SK-N-MC (cell line): ENCODE measurements at regions not wholly inside any gene's neighbourhood (a gene's known extent, or its start where the extent isn't known, plus 50 kb on each side); places are given as distances from the start of the nearest gene placed in this dataset.

Source experiments
- DNase-seq: peaks from one replicate; pipeline ENCODE4 v3.0.0-alpha.2; 2011; ENCODE audit warnings: low read depth, low spot score
- H3K27ac ChIP-seq: fragments of 200-600 bp; sonication (generic); 2 replicates; pipeline ENCODE4 v1.5.1; 2016; ENCODE audit warnings: mixed run types
- H3K36me3 ChIP-seq: fragments of 200-600 bp; sonication (generic); 2 replicates; pipeline ENCODE4 v1.6.1; 2017; ENCODE audit warnings: antibody characterized with exemption, low read length, mixed read lengths; ENCODE audit not compliant: insufficient read depth
- H3K4me3 ChIP-seq: fragments of 200-600 bp; sonication (generic); 2 replicates; pipeline ENCODE4 v1.5.1; 2016
- H3K9ac ChIP-seq: fragments of 200-600 bp; sonication (generic); 2 replicates; pipeline ENCODE4 v1.8.0; 2017; ENCODE audit warnings: mixed run types, mixed read lengths; ENCODE audit not compliant: insufficient read length
- H3K9me3 ChIP-seq: fragments of 200-600 bp; sonication (generic); 2 replicates; pipeline ENCODE4 v1.6.1; 2017; ENCODE audit warnings: low read depth, mild to moderate bottlenecking, antibody characterized with exemption, low read length, moderate library complexity, mixed read lengths
- EZH2 ChIP-seq: fragments of 200-600 bp; sonication (generic); IDR thresholded peaks from one replicate; pipeline ENCODE4 v1.6.1; 2017; ENCODE audit warnings: antibody characterized with exemption
- FOXP2 ChIP-seq: optimal IDR thresholded peaks from 2 replicates; pipeline ENCODE3; 2011; ENCODE audit warnings: mild to moderate bottlenecking, moderate library complexity; ENCODE audit not compliant: insufficient read depth; ENCODE audit errors: extremely low read length, control extremely low read depth
- POLR2AphosphoS5 ChIP-seq: IDR thresholded peaks from 2 replicates; pipeline ENCODE4 v1.6.1; 2012; ENCODE audit warnings: mild to moderate bottlenecking, low read depth, low read length, borderline replicate concordance

DNA sequence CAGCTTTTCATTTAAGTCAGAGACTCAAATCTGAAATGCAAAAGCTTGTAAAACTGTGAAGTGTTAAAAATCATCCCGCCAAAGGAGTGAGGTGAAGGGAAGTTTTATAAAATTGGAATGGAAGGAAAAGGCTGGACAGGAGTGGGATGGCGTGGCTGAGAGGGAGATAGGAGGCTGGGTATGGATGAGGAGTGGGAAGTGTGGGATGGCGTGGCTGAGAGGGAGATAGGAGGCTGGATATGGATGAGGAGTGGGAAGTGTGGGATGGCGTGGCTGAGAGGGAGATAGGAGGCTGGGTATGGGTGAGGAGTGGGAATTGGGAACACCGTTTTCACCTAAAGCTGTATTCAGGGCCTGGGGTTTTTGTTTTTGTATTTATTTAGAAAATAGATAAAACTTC lies 59.4 kb upstream of the NKX2-2 start:
- no peak overlapping the region for H3K4me3 ChIP-seq
- no peaks in the 10 kb centered on the region for H3K9me3 ChIP-seq
- DNase-seq, result no peak
- peak overlapping the region; percentile 99 for H3K27ac ChIP-seq
- TF ChIP-seq FOXP2 (no peak), EZH2 (no peak), POLR2AphosphoS5 (no peak)
- peak overlapping the region; percentile 39 for H3K9ac ChIP-seq
- no peaks in the 10 kb centered on the region for H3K36me3 ChIP-seq

DNA sequence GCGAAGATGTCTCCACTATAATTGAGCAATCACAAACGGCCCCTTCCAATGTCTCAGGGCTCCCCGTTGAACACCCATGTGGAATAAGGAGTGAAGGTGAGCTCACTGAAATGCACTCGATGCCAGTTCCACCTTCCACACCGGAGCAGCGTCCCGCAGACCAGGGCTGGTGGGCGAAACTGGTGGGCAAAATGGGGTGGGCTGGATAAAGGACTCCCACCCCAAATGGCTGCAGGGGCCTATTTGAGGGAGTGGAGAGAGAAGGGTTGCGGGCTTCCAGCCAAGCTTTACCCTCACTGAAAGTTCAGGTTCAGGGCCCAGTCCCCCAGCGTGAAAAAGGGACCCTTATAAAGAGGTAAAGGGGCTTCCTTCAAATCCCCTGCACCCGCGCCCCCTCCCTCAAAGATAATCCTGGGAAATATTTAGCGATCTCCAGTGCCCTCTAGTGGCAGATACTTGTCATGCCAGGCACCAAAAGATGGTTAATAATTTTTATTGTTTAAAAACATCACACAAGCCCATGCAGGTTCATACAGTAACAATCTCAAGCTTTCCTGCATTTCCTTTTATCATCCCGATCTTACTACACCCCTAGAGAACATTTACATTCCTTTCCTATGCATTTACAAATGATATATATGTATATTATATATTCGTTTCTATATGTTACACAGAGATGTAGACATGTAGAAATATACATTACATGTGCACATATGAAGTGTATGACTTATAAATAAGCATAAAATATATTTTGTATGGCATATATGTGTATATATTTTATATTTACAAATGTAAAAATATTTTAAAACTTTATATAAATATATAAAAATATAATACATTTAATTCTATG lies 58.2 kb upstream of the NKX2-2 start:
- H3K27ac ChIP-seq, result peak overlapping the region; percentile 65; the same call in 1 of the 2 replicates
- H3K4me3 ChIP-seq, result no peak overlapping the region
- H3K9ac ChIP-seq, result peak overlapping the region; percentile 34
- no peak for DNase-seq
- no peaks in the 10 kb centered on the region; the same call in 1 of the 2 replicates for H3K9me3 ChIP-seq
- no peak for TF ChIP-seq EZH2
- no peak for TF ChIP-seq FOXP2
- no peak for TF ChIP-seq POLR2AphosphoS5
- no peaks in the 10 kb centered on the region for H3K36me3 ChIP-seq

DNA sequence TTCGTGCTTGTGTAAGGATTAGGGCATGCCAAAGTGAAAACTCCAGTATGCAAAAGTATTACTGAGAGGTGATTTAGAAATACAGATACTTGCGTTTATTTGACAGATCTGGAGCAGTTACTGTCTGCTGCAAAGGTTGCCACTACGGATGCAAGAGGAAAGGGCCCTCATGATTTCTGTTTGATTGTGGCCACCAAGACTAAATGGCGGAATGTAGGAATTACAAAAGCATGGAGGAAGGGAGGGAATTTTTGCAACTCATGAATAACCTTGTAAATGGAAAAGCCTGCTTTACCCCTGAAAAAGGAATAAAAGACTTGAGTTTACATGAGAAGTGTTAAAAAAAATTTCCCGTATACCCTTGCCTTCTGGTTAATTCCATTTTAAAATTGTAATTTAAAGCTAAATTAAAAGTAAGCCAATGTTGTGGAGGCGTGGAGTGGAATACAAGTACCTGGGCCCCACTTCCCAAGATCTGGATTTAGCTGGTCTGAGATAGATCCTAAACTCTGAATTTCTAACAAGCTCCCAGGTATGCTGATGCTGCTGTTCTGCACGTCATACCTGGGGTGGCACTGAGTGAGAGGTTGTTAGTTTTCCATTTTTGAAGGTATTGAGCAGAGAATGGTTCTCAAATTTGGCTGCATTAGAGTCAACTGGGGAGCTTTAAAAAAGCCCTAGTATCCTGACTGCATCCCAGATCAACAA lies 56.6 kb upstream of the NKX2-2 start:
- Histone ChIP-seq H3K36me3 (no peaks in the 10 kb centered on the region), H3K4me3 (no peak overlapping the region), H3K27ac (peak overlapping the region; percentile 65; the same call in 1 of the 2 replicates), H3K9ac (no peak overlapping the region), H3K9me3 (peaks cover 4% of the 10 kb centered on the region; the same call in 1 of the 2 replicates)
- TF ChIP-seq POLR2AphosphoS5 (no peak), EZH2 (no peak), FOXP2 (no peak)
- DNase-seq, result no peak

DNA sequence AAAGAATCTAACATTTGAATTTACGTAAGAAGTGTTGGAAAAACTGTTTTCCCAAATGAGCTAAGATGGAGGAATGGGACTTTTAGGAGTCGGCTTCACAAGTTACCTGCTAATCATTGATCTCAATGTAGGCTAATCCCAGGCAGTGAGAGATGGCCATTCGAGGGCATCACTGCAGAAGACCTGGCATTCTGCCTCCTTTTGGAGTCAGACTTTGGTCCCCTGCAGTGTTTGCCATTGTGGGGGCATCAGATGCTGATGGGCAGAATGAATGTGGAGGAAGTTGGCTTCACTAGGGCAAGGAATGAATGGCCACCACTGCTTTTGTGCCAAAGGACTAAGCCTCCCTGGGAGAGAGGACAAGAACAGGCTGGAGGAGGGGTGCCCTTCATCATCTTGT lies 55.7 kb upstream of the NKX2-2 start:
- Histone ChIP-seq H3K9ac (no peak overlapping the region), H3K9me3 (peaks cover 4% of the 10 kb centered on the region; the same call in 1 of the 2 replicates), H3K27ac (no peak overlapping the region), H3K4me3 (no peak overlapping the region), H3K36me3 (no peaks in the 10 kb centered on the region)
- no peak for DNase-seq
- TF ChIP-seq EZH2 (no peak), FOXP2 (no peak), POLR2AphosphoS5 (no peak)

- no peak overlapping the region for H3K27ac ChIP-seq
Observed at GRCh38 chr20:21564127-21564773, 50.4 kb upstream of the NKX2-2 start.

More at GRCh38 chr20:21564127-21564773, 50.4 kb upstream of the NKX2-2 start:
- no peak for DNase-seq
- no peak overlapping the region for H3K4me3 ChIP-seq
- H3K36me3 ChIP-seq, result no peaks in the 10 kb centered on the region
- peaks cover 6% of the 10 kb centered on the region; the same call in 1 of the 2 replicates for H3K9me3 ChIP-seq
- H3K9ac ChIP-seq, result no peak overlapping the region
- TF ChIP-seq POLR2AphosphoS5 (no peak), FOXP2 (no peak), EZH2 (no peak)
